ENCODE measurements at regions not wholly inside any gene's neighbourhood (a gene's known extent, or its start where the extent isn't known, plus 50 kb on each side); places are given as distances from the start of the nearest gene placed in this dataset.
"Not testable (repeated sequence)": the region's sequence is repeated elsewhere in the genome, so short reads cannot be mapped to it uniquely, and the experiment has no call there.

DNA sequence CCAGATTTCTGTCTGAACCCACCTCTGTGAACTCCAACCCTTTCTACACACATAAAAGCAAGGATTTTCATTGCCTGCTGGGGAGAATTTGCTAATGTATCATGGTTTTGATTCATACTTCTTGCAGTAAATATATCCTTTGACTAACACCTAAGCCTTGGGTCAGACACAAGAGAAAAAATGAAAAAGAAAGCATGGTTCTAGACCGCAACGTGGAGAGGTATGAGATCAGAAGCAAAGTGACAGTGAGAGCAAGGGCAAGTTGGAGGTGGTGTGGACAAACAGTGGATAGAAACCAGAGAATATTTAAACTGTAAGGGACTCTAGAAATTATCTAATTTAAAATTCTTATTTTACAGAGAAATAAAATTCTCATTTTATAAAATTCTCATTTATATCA is 212.9 kb upstream of the SEMA6A start:
- DNase-seq = no peak

GRCh38 chr5:116785106-116785505 is 210.5 kb upstream of the SEMA6A start:
- DNase-seq = no peak

DNA sequence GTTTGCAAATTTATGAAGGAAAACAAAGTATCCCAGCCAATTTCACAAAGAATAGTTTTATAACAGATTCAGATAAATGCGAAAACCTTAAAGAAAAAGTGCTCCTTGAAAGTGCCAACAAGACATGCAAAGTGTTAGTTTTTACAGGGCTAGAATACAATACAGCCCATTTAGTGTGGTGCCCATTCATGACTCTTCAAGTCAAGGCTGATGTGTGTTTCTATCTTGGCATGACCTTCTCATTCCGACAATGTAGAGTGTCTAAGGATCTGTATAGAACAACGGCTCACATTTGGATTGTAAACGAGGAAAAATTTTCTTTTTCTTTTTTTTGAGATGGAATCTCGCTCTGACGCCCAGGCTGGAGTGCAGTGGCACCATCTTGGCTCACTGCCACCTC is 205.2 kb upstream of the SEMA6A start:
- no peak for DNase-seq

DNA sequence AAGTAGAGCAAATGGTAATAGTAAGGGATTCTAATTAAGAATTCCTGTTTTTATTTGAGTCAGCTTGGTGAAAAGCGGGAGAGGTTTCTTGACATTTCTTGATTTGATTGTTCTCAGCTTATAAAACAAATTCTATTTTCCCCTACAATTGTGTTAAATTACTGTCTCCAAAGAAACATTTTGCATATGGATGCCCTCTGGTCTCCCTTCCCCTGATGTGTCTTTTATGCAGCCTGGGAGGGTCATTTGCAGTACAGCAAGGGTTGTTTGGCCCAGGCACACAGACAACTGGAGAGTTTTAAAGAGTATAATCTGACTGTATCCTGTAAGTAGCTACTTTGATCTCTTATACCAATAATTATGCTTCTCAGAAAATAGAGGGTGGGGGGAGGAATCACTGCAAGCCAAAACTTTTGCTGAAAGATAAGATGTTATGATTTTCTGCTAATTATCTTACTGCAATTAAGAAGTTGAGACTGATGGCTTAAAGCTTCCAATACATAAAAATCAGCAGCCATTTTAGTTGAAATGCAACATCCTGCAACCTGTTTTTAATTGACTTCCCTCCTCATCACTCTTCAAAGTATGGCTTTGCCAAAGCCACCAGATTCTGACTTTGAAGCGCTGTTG is 204.1 kb upstream of the SEMA6A start:
- DNase-seq = no peak

GRCh38 chr5:116778032-116778431 is 203.4 kb upstream of the SEMA6A start:
- no peak for DNase-seq

DNA sequence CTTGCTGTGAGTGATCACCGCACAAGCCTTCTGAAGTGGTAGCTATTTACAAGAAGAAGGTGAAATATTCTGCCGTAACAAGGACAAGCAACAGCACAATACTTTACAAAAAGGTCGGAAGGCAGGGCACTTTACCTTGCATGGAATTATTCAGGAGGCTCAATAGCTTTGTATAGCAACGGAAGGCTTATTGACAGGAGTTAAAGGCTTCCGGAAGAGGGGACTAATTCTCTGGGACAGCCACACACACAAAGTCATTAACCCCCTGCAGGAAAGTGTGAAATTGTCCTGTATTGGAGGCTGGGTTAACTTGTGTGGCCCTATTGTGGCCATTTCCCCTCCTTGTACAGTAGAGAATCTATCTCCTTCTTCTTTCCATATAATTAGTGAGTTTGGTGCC is 199.3 kb upstream of the SEMA6A start:
- DNase-seq = no peak

- no peak for DNase-seq
Measured at GRCh38 chr5:116772806-116773205, 198.2 kb upstream of the SEMA6A start.

DNA sequence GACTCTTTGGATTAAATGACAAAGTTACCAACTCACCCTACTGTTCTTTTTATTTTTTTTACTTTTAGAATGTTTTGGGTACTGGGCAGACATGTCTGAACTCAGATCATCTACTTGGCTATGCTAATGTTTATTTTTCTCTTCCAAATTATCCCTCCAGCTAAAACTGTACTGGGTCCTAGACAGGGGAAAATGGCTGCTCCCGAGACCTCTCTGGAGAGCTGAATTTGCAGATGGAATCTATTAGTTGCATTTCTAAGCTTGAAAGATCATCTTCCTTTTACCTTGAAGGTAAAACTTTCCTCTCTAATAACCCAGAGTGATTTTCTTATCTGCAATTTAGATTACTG is 197.5 kb upstream of the SEMA6A start:
- no peak for DNase-seq

DNA sequence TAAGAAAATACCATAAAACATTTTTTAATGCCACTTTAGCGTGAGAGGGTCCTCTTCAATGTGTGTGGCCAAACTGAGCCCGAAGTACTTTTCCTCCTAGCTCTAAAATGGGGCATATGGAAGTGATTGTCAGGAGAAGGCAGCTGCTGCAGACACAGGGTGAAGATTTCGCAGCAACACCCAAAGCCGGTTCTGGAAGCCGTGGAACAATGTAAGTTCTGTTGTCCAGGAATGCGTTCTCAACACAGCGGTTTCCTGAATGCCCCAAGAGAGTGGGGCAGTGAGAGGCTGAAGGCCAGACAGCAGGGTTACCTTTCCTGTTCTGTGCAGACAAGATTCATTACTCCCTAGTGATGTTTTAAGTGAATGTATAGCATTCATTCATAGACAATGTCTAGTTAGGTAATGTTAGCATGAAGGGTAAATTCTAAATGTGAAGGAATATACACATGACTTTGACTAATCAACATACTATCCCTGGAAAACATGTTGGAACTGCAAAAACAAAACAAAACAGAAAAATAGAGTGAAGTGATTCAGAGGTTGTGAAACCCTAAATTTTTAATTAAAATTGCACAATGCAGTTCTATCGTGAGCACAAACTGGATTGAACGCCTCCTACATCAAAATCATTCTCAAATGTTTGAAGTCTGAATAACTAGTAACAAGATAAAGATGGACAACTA is 197.0 kb upstream of the SEMA6A start:
- no peak for DNase-seq

GRCh38 chr5:116769953-116770352 is 195.3 kb upstream of the SEMA6A start:
- DNase-seq = not testable (repeated sequence)

GRCh38 chr5:116769470-116769869 is 194.8 kb upstream of the SEMA6A start:
- no peak for DNase-seq

GRCh38 chr5:116766470-116766947 is 191.9 kb upstream of the SEMA6A start:
- peak; percentile 9 for DNase-seq

DNA sequence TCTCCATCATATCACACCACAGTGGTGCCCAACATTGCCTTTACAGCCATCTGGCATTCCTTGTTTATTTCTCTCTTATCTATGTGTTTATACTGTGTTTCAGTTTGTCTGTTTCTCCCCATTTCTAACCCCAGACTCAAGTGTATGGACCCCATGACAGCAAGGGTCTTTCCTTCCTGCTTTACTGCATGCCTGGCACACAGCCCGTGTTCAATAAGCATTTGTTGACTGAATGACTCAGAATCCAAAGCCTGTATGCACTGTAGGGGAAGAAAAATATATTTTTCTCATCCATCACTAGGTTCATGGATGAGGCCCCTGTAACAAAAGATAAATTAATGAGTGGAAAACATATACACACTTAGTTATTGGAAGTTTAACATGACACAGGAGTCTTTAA is 190.8 kb upstream of the SEMA6A start:
- DNase-seq = no peak

- DNase-seq = no peak
Measured at GRCh38 chr5:116764941-116765340, 190.3 kb upstream of the SEMA6A start.

DNA sequence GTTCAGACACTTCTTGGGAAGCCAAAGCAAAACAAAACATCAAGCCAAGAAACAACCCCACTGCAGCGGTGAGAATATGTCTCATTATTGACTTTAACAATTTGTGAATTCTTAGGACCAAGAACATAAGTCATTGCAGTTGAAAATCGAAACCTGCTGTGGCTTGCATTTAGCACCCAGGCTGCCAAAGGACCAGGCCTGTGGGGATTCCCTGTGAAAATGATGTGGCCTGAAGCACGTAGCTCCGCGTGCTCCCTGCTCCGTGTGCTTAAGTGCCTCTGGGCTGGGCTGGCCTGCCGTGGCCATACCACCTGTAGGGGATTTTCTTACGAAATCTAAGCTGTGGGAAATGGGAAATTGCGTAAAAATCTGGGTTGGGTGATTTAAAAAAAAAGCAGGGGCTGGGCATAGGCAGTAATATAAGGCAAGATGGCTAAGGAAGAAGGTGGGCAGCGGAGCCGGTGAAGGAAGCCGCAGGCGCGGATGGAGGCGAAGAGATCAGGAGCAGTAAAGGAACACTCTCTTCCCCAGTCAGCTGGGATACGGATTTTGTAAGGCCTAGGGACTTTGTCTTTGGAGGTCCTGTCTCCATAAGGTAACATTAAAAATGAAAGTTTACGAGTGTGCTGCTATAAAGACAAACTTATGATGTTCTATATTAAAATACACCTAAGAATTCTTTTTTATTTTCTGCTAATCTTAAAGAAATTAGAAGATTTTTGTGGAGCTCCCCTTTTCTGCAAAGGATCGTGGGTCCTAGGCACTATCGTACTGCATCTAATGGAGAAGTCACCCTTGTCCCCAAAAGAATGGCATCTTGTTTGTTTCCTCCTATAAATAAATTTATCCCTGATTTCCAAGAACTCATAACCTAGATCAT is 189.6 kb upstream of the SEMA6A start:
- no peak for DNase-seq

- DNase-seq = no peak
Measured at GRCh38 chr5:116759860-116760640, 185.4 kb upstream of the SEMA6A start.

DNA sequence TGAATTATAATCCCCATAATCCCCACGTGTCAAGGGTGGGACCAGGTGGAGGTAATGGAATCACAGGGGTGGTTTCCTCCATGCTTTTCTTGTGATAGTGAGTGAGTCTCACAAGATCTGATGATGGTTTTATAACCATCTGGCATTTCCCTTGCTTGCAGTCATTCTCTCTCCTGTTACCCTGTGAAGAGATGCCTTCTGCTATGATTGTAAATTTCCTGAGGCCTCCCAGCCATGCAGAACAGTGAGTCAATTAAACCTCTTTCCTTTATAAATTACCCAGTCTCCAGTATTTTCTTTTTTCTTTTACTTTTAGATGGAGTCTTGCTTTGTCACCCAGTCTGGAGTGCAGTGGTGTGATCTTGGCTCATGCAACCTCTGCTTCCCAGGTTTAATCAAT is 182.7 kb upstream of the SEMA6A start:
- no peak for DNase-seq

- DNase-seq = no peak
Measured at GRCh38 chr5:116756531-116756930, 181.9 kb upstream of the SEMA6A start.

DNA sequence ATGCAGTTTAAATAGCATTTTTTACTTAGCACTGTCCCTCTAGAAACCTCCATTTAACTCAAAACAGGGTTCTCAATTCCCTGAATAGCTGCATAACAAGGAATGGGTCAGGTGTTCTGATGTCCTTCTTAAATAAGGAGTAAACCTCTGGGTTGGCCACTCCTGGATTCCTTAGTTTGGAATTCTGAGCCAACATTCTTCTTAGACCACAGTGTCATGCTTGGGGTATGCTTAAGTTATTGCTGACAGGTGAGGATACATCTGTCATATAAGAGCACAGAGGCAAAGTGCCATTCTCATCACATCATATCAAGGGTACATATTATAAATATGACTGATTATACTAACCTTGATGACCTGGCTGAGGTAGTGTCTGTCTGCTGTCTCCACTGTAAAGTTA is 179.9 kb upstream of the SEMA6A start:
- no peak for DNase-seq

GRCh38 chr5:116751684-116752083 is 177.1 kb upstream of the SEMA6A start:
- no peak for DNase-seq

GRCh38 chr5:116750631-116751580 is 176.3 kb upstream of the SEMA6A start:
- DNase-seq = no peak

DNA sequence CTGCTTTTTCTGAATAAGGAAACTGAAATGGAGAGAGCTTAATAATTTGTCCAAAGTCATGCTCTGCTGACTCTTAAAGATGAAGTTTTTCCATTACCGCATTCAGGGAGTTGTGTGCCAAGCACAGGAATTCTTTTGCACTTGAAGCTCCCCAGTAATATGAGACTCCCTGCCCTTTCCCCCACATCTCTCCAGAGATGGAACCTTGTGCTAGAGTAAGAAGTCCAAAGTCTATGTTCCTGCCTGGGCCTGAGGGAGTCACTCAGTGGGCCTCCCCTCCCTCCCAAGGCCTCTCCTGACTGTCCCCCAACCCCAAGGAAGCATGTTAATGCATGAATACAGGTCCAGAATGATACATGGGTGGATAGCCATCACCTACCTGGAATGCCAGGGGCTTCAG is 173.3 kb upstream of the SEMA6A start:
- no peak for DNase-seq
